NCI-H2029 treated with DMSO at 0.1 percent for 48 hours (cell line): ENCODE measurements at regions not wholly inside any gene's neighbourhood (a gene's known extent, or its start where the extent isn't known, plus 50 kb on each side); places are given as distances from the start of the nearest gene placed in this dataset.

Experiments
- DNase-seq: peaks from one replicate; lab custom pipeline; 2025; lab: John Stamatoyannopoulos, UW

GRCh38 chr9:82320566-82320965, 332.0 kb downstream of the SPATA31D1 start:
- no peak for DNase-seq

GRCh38 chr9:82325907-82326306, 337.3 kb downstream of the SPATA31D1 start:
- no peak for DNase-seq

GRCh38 chr9:82327641-82328040, 339.1 kb downstream of the SPATA31D1 start:
- no peak for DNase-seq

- DNase-seq: no peak
Observed at GRCh38 chr9:82331079-82331478, 342.5 kb downstream of the SPATA31D1 start.

GRCh38 chr9:82332018-82332773, 343.6 kb downstream of the SPATA31D1 start:
- DNase-seq: no peak

GRCh38 chr9:82332774-82333152, 344.2 kb downstream of the SPATA31D1 start:
- DNase-seq: no peak

GRCh38 chr9:82333671-82334070, 345.1 kb downstream of the SPATA31D1 start:
- no peak for DNase-seq

- DNase-seq: no peak
Observed at GRCh38 chr9:82334286-82334685, 345.7 kb downstream of the SPATA31D1 start.

GRCh38 chr9:82337351-82337750, 348.8 kb downstream of the SPATA31D1 start:
- no peak for DNase-seq

GRCh38 chr9:82342046-82342445, 353.5 kb downstream of the SPATA31D1 start:
- DNase-seq: no peak

- DNase-seq: no peak
Observed at GRCh38 chr9:82346040-82346439, 357.5 kb downstream of the SPATA31D1 start.

GRCh38 chr9:82353631-82354278, 365.2 kb downstream of the SPATA31D1 start:
- no peak for DNase-seq

- DNase-seq: no peak
Observed at GRCh38 chr9:82354279-82354659, 365.7 kb downstream of the SPATA31D1 start.

GRCh38 chr9:82356131-82356530, 367.6 kb downstream of the SPATA31D1 start:
- DNase-seq: no peak

- DNase-seq: no peak
Observed at GRCh38 chr9:82356871-82357270, 368.3 kb downstream of the SPATA31D1 start.

- no peak for DNase-seq
Observed at GRCh38 chr9:82363198-82363597, 374.6 kb downstream of the SPATA31D1 start.

- DNase-seq: no peak
Observed at GRCh38 chr9:82363682-82364081, 375.1 kb downstream of the SPATA31D1 start.

GRCh38 chr9:82367016-82367415, 378.4 kb downstream of the SPATA31D1 start:
- DNase-seq: no peak

GRCh38 chr9:82367929-82368328, 379.4 kb downstream of the SPATA31D1 start:
- DNase-seq: no peak

GRCh38 chr9:82369251-82369945, 380.8 kb downstream of the SPATA31D1 start:
- DNase-seq: no peak

- DNase-seq: no peak
Observed at GRCh38 chr9:82375041-82375440, 386.5 kb downstream of the SPATA31D1 start.

- DNase-seq: no peak
Observed at GRCh38 chr9:82376677-82377232, 388.2 kb downstream of the SPATA31D1 start.
